ENCODE measurements at regions not wholly inside any gene's neighbourhood (a gene's known extent, or its start where the extent isn't known, plus 50 kb on each side); places are given as distances from the start of the nearest gene placed in this dataset.

DNA sequence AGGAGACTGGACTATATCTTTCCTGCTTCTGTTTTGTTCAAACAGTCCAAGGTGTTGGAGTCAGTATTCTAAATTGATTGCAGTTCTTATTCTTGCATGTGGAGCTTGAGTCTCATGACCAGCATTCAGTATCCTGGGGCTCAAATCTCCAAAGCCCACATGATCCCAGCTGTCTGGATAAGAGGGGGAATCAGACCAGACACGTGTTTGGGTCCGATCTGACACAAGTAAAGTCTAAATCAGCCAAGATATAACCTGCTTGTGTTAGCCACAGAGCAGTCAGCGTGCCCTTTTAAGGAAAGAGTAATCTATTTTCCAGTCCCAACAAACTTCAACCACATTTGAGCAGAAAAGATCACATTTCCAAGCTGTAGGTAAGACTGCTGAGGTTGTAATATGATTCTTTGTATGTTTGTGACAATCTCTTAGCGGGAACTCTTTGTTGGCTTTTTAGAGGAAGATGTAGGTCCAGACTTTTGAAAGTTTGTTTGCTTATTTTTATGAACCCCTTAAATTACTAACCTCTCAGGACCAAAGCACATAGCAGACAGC, 334.6 kb downstream of the SLC4A3 start:
- DNase-seq = no peak

- DNase-seq = no peak
Observed at GRCh38 chr2:219962801-219963200, 335.4 kb downstream of the SLC4A3 start.

- DNase-seq = no peak
Observed at GRCh38 chr2:219965287-219966194, 338.1 kb downstream of the SLC4A3 start.

- no peak for DNase-seq
Observed at GRCh38 chr2:219967247-219968245, 340.1 kb downstream of the SLC4A3 start.

- DNase-seq = no peak
Observed at GRCh38 chr2:219968685-219969345, 341.4 kb downstream of the SLC4A3 start.

DNA sequence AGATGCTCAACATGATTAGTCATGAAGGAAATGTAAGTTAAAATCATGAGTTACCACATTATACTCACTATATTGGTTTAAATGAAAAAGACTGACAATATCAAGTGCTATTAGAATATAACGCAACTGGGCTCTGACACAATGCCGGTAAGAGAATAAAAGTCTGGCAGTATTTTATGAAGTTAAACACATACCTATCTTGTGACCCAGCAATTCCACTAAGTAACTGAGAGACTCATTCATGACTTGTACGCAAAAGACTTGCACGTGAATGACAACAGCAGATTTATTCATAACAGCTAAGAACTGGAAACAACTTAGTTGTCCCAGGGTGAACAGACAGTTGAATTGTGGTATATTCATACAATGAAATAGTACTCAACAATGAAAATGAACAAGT, 342.1 kb downstream of the SLC4A3 start:
- DNase-seq = no peak

DNA sequence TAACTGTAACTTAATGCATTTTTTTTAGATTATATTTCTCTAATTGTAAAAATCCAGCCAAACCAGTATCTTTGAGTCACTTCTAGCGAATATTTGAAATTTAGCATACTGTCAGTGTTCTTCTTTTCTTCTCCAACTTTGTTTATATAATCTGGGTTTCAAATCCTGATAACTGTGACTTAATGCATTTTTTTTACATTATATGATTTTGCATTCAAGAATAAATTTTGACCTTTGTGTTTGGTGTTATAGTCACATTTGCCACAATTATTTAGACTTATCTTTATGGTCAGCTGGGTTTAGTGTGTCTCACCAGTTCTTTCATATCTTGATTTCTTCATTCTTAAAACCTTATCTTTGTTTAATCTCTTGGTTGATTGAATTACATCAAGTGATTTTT, 345.7 kb downstream of the SLC4A3 start:
- no peak for DNase-seq

GRCh38 chr2:219976871-219977270, 349.4 kb downstream of the SLC4A3 start:
- DNase-seq = no peak

- DNase-seq = no peak
Observed at GRCh38 chr2:219980638-219981037, 353.2 kb downstream of the SLC4A3 start.

GRCh38 chr2:219983836-219984235, 356.4 kb downstream of the SLC4A3 start:
- DNase-seq = no peak

- no peak for DNase-seq
Observed at GRCh38 chr2:219985017-219985416, 357.6 kb downstream of the SLC4A3 start.

DNA sequence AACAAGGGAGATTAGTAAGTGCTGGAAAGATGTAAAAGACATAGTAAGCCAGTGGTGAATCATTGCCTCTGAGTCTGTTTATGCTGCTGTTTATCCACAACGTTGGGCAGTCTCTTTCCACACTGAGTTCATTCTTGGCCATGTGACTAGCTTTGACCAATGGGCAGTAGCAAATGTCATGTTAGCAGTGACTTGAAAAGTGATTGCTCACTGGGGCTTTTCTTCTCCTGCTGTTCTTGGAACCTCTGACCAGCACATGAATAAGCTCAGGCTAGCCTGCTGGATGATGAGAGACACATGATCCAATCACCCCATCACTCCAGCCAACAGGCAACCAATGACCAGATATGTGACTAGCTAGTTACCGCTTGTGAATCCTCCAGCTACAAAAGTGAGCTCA, 360.4 kb downstream of the SLC4A3 start:
- no peak for DNase-seq

DNA sequence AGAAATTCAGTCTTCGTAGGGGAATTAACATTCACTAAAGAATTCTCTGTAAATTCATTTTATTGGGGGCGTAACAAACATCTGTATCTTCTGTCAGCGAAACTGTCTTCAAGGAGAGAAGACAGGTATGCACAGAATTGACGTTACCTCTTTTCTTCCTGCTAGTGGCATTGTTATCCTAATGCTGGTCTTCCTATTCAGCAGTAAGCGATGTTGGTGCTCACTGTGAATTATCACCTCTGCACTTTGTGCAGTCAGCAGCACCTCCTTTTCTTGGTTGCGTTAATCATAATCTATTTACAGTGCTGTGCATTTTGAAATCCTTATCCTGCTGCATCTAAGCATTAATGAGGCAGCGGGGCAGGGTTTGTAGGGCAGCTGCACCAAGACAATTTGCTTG, 362.3 kb downstream of the SLC4A3 start:
- DNase-seq = no peak

DNA sequence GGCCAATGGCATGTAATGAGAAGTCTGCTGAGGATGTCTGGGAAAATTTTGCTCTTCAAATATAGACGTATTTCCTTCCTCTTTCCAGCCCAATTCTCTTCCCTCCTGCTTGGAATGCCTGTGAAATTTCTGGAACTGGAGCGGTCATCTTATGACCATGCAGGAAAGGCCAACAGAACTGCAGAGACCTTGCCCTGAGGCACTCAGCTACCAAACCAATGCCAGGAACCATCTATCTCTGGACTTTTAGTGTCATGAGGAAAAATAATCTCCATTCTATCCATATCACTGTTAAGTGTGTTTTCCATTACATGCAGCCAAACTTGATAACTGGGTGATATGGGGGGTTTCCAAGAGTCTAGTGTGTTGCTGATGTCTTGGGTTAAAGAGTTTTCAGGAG, 363.7 kb downstream of the SLC4A3 start:
- no peak for DNase-seq

DNA sequence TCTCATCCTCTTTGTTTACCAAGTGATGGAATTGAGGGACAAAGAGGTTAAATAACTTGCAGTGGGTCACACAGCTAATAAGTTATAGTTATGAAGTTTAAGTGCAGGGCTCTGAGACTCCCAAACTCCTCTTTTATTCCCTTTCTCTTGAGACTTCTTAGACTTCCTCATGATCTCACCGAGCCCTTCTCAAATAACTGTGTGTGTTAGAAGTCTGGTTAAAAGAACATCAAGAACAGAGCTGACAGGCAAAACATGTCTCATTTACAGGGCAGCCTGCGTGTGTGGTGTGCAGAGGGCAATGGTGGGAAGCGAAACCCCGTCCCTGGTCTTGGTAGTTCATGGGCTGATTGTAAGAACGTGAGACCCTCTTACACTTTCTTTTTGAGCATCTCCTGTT, 368.0 kb downstream of the SLC4A3 start:
- no peak for DNase-seq

GRCh38 chr2:219995991-219996765, 368.7 kb downstream of the SLC4A3 start:
- no peak for DNase-seq

GRCh38 chr2:219997341-219997851, 370.0 kb downstream of the SLC4A3 start:
- no peak for DNase-seq

DNA sequence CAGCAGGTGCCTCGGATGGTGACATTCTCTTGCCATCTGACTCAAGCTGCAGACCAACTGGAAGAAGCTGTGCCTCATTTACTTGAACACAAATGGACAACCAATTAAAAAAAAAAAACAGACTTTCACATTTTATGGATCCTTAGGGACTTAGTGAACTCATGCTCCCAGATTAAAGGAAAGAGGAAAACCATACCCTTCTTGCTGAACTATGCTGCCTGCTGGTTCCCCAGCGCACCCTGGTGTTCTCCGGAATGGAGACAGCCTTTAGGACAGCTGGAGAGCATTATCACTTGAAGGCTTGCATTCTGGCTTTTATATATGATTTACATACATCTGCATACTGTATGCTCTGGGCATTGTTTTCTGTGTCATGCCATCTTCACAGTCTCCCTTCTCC, 370.7 kb downstream of the SLC4A3 start:
- DNase-seq = no peak

DNA sequence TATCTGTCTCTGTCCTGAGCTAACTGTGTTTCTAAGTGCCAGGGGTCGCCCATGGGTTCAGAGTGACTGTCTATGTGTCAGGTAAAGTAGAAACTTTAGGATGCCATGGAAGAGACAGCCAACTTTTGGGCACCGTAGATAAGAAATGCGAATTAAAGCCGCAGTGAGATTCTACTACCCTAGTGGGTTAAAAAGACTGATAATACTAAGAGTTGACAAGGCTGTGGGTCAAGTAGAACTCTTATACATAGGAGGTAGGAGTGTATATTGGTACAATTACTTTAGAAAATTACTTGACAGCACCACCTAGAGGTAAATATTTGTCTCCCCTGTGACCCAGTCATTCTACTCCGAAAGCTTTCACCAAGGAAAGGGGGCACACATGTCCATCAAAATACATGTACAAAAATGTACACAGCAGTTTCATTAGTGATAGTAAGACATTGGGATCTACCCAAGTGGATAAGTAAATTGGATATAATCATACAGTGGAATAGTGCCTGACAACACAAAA, 371.3 kb downstream of the SLC4A3 start:
- no peak for DNase-seq

GRCh38 chr2:220000080-220000479, 372.6 kb downstream of the SLC4A3 start:
- no peak for DNase-seq

DNA sequence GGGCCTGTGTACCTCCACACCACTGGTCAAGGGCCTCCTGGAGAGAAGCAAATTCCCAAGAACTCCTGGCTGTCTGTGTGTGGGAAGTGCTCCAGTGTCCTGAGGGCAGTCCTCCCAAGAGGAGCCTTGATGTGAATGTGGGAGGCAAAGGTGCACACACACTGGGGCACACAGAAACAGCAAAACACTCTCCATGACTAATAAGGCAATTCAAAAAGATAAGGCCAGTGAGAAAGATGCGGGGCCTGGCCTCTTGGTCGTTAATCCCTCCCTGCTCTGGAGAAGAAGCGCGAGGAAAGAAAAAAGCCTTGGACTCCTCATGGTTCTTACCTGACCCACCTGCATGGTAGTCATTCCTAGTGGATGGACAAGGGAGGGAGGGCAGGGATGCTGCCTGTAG, 373.2 kb downstream of the SLC4A3 start:
- DNase-seq = no peak

- DNase-seq = no peak
Observed at GRCh38 chr2:220001751-220002150, 374.3 kb downstream of the SLC4A3 start.

Data from stimulated activated CD4-positive, alpha-beta T cell treated with anti-CD3 and anti-CD28 coated beads, Interleukin-12 subunit alpha, Interleukin-12 subunit beta, amount 100 ng/mL, for 4 hours (primary cell).